GM12872 (cell line): ENCODE measurements at regions not wholly inside any gene's neighbourhood (a gene's known extent, or its start where the extent isn't known, plus 50 kb on each side); places are given as distances from the start of the nearest gene placed in this dataset.

ENCODE experiments used
- TF ChIP-seq, protein P1 (sequence below): IDR thresholded peaks from 3 replicates; pipeline ENCODE4 v1.5.1; 2011; ENCODE audit warnings: low read depth, mild to moderate bottlenecking, low read length, moderate library complexity; ENCODE audit not compliant: insufficient read depth

DNA sequence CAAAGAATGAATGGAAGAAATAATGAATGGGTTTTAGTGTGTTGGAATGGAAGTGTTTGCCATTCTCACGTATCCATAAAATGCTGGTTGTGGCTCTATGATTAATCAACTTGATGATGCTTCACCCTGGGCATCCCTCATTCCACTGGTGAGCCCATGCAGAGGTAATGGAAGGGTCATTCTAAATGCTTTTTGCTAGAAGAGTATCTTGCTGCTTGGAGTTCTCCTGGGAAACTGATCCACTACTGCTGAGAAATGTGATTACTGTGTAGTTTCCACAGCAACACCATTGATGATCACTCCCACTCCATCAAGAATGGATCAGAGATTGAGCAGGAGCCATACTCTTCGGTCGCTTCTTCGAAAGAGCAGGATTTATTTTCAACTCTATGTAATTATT lies 101.6 kb downstream of the ARL5B start:
- TF ChIP-seq, protein P1, sequence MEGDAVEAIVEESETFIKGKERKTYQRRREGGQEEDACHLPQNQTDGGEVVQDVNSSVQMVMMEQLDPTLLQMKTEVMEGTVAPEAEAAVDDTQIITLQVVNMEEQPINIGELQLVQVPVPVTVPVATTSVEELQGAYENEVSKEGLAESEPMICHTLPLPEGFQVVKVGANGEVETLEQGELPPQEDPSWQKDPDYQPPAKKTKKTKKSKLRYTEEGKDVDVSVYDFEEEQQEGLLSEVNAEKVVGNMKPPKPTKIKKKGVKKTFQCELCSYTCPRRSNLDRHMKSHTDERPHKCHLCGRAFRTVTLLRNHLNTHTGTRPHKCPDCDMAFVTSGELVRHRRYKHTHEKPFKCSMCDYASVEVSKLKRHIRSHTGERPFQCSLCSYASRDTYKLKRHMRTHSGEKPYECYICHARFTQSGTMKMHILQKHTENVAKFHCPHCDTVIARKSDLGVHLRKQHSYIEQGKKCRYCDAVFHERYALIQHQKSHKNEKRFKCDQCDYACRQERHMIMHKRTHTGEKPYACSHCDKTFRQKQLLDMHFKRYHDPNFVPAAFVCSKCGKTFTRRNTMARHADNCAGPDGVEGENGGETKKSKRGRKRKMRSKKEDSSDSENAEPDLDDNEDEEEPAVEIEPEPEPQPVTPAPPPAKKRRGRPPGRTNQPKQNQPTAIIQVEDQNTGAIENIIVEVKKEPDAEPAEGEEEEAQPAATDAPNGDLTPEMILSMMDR = no peak

DNA sequence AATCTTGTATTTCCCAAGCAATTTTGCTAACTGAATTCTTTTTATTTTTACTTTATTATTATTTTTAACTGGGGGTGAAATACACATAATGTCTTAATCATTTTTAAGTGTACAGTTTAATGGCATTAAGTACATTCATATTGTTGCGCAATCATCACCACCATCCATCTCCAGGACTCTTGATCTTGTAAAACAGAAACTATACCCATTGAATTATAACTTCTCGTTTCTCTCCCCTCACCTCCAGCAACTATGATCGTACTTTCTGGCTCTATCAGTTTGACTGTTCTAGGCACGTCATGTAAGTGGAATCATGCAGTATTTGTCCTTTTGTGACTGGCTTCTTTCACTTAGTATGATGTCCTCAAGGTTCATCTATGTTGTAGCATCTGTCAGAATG lies 108.8 kb downstream of the ARL5B start:
- TF ChIP-seq, protein P1 = no peak

GRCh38 chr10:18773180-18773579 lies 113.9 kb downstream of the ARL5B start:
- TF ChIP-seq, protein P1 = no peak

- TF ChIP-seq, protein P1 = no peak
Observed at GRCh38 chr10:18777258-18777657, 118.0 kb downstream of the ARL5B start.

DNA sequence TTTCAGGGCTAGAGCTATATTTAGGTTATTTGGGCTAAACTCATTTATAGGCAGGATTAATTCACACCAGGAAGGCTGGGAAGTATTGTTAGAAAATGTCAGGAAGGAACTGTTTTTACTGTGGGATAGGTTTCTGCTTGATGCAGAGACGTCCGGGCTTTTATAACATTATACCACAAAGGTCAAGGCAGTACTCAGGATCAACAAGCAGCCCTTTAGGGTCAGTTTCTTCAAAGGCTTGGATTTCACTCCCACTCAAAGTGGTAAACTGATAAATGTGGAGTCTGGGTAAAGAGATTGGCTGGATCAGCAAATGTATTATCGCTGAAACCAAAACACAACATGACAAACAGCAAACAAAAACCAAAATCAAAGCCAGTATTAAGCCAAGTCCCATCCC lies 127.2 kb downstream of the ARL5B start:
- TF ChIP-seq, protein P1 = no peak

DNA sequence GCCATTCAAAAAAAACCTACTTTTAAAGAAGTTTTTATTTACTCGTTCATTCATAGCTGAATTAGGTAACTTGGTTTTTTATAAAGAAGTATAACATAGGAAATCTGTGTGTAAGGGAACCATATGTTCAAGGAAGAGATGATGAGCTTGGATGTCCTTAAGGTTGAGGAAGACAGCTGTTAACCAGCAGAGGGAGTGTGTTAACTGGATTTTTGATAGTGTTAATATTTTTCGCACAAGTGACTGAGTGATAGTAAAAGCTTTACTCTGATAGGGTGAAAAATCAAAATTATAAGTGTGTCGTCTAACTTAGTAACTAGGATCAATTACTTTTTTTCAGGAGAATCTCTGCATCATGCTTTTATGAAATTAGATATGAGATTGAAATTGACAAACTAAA lies 134.7 kb downstream of the ARL5B start:
- TF ChIP-seq, protein P1 = 0 out of 3 replicates have a peak, but pooled peaks have one; percentile 3

DNA sequence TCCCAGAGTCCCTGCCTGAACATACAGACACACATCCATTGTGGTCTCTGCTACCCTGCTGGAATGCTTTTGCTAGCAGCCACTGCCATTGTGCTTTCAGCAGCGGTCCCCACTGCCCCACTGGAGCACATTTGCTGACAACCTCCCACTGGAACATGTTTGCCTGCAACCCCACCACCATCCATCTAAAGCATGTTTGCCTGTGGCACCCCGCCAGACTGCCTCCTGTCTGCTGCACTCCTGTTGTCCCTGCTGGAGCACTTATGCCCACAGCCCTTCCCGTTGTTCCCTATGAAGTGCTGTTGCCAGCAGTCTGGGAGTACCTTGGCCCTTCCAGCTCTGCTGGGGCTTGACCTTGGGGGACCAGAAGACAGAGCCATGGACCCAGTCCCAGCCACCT lies 136.3 kb downstream of the ARL5B start:
- TF ChIP-seq, protein P1 = no peak

GRCh38 chr10:18797286-18797685 lies 138.1 kb downstream of the ARL5B start:
- TF ChIP-seq, protein P1 = no peak
